ENCODE measurements at regions not wholly inside any gene's neighbourhood (a gene's known extent, or its start where the extent isn't known, plus 50 kb on each side); places are given as distances from the start of the nearest gene placed in this dataset.

- no peak for TF ChIP-seq CTCF (IDR thresholded peaks at IDR 0.05)
- no peaks in the 10 kb centered on the region for H3K4me1 ChIP-seq (ENCODE audit: control insufficient read depth, insufficient read depth, low read length)
- intact Hi-C loops (cut with micrococcal nuclease) = no loop called here
- no peak overlapping the region for H3K27ac ChIP-seq (ENCODE audit: low read length)
- no peak overlapping the region for H3K4me3 ChIP-seq (ENCODE audit: low read length)
- H3K36me3 ChIP-seq (ENCODE audit: control insufficient read depth, insufficient read depth, low read length) = no peaks in the 10 kb centered on the region
- ATAC-seq (no peak), DNase-seq (no peak)
- Mint-ChIP-seq H3K4me3 (no peak overlapping the region), H3K4me1 (no peaks in the 10 kb centered on the region), H3K36me3 (peaks cover 7% of the 10 kb centered on the region), H3K27me3 (ENCODE audit: low read depth in 2 of 2) (no peaks in the 10 kb centered on the region), H3K9me3 (peaks cover 5 to 11% of the 10 kb centered on the region in 2 donors), H3K27ac (no peak overlapping the region)
- H3K27me3 ChIP-seq (ENCODE audit: control insufficient read depth, insufficient read depth, low read length) = no peaks in the 10 kb centered on the region
- H3K9me3 ChIP-seq (ENCODE audit: control insufficient read depth, insufficient read depth, low read length) = no peaks in the 10 kb centered on the region
- 84% methylated on average over 4 of the region's 6 CpGs for WGBS (ENCODE audit: insufficient coverage)
Observed at GRCh38 chr11:26014456-26015115, 317.3 kb upstream of the ANO3 start.

- WGBS (ENCODE audit: insufficient coverage) = 30% methylated on average over 1 of the region's 1 CpG
- no peaks in the 10 kb centered on the region for H3K36me3 Mint-ChIP-seq
- Histone ChIP-seq H3K36me3 (ENCODE audit: control insufficient read depth, insufficient read depth, low read length) (no peaks in the 10 kb centered on the region), H3K27me3 (ENCODE audit: control insufficient read depth, insufficient read depth, low read length) (no peaks in the 10 kb centered on the region), H3K9me3 (ENCODE audit: control insufficient read depth, insufficient read depth, low read length) (no peaks in the 10 kb centered on the region), H3K4me1 (ENCODE audit: control insufficient read depth, insufficient read depth, low read length) (no peaks in the 10 kb centered on the region), H3K27ac (ENCODE audit: low read length) (no peak overlapping the region), H3K4me3 (ENCODE audit: low read length) (no peak overlapping the region)
- H3K27me3 Mint-ChIP-seq (ENCODE audit: low read depth in 2 of 2) = no peaks in the 10 kb centered on the region
- H3K4me1 Mint-ChIP-seq = no peaks in the 10 kb centered on the region
- DNase-seq = no peak
- no peak overlapping the region for H3K27ac Mint-ChIP-seq
- peaks cover 3 to 7% of the 10 kb centered on the region in 2 donors for H3K9me3 Mint-ChIP-seq
- TF ChIP-seq CTCF (IDR thresholded peaks at IDR 0.05) = no peak
- intact Hi-C loops (cut with micrococcal nuclease) = no loop called here
- ATAC-seq = no peak
- no peak overlapping the region for H3K4me3 Mint-ChIP-seq
Observed at GRCh38 chr11:26017322-26017860, 314.5 kb upstream of the ANO3 start.

- Histone ChIP-seq H3K36me3 (ENCODE audit: control insufficient read depth, insufficient read depth, low read length) (no peaks in the 10 kb centered on the region), H3K27ac (ENCODE audit: low read length) (no peak overlapping the region), H3K4me1 (ENCODE audit: control insufficient read depth, insufficient read depth, low read length) (no peaks in the 10 kb centered on the region), H3K27me3 (ENCODE audit: control insufficient read depth, insufficient read depth, low read length) (no peaks in the 10 kb centered on the region), H3K9me3 (ENCODE audit: control insufficient read depth, insufficient read depth, low read length) (no peaks in the 10 kb centered on the region), H3K4me3 (ENCODE audit: low read length) (no peak overlapping the region)
- Mint-ChIP-seq H3K4me1 (no peaks in the 10 kb centered on the region), H3K36me3 (no peaks in the 10 kb centered on the region), H3K4me3 (no peak overlapping the region), H3K27me3 (ENCODE audit: low read depth in 2 of 2) (no peaks in the 10 kb centered on the region), H3K27ac (no peak overlapping the region), H3K9me3 (peaks cover 3 to 7% of the 10 kb centered on the region in 2 donors)
- ATAC-seq (no peak), DNase-seq (no peak)
- 88% methylated on average over 2 of the region's 2 CpGs for WGBS (ENCODE audit: insufficient coverage)
- intact Hi-C loops (cut with micrococcal nuclease) = no loop called here
- TF ChIP-seq CTCF (IDR thresholded peaks at IDR 0.05) = no peak
Observed at GRCh38 chr11:26017903-26018302, 314.0 kb upstream of the ANO3 start.

GRCh38 chr11:26018336-26018735, 313.6 kb upstream of the ANO3 start:
- Mint-ChIP-seq H3K9me3 (peaks cover 4 to 8% of the 10 kb centered on the region in 2 donors), H3K36me3 (no peaks in the 10 kb centered on the region), H3K27me3 (ENCODE audit: low read depth in 2 of 2) (no peaks in the 10 kb centered on the region), H3K4me3 (no peak overlapping the region), H3K4me1 (no peaks in the 10 kb centered on the region), H3K27ac (no peak overlapping the region)
- ATAC-seq (no peak), DNase-seq (no peak)
- Histone ChIP-seq H3K4me1 (ENCODE audit: control insufficient read depth, insufficient read depth, low read length) (no peaks in the 10 kb centered on the region), H3K27ac (ENCODE audit: low read length) (no peak overlapping the region), H3K36me3 (ENCODE audit: control insufficient read depth, insufficient read depth, low read length) (no peaks in the 10 kb centered on the region), H3K27me3 (ENCODE audit: control insufficient read depth, insufficient read depth, low read length) (no peaks in the 10 kb centered on the region), H3K9me3 (ENCODE audit: control insufficient read depth, insufficient read depth, low read length) (no peaks in the 10 kb centered on the region), H3K4me3 (ENCODE audit: low read length) (no peak overlapping the region)
- intact Hi-C loops (cut with micrococcal nuclease) = no loop called here
- no peak for TF ChIP-seq CTCF (IDR thresholded peaks at IDR 0.05)

Measured in natural killer cell (primary cell).